HG03103 (cell line): ENCODE measurements at regions not wholly inside any gene's neighbourhood (a gene's known extent, or its start where the extent isn't known, plus 50 kb on each side); places are given as distances from the start of the nearest gene placed in this dataset.
"Not testable (repeated sequence)": the region's sequence is repeated elsewhere in the genome, so short reads cannot be mapped to it uniquely, and the experiment has no call there.

Experiments
- ATAC-seq: cut with Tn5 transposase; IDR thresholded peaks from one replicate; pipeline ENCODE4 v1.9.1; 2021; ENCODE audit warnings: low read depth; ENCODE audit not compliant: unreplicated experiment

DNA sequence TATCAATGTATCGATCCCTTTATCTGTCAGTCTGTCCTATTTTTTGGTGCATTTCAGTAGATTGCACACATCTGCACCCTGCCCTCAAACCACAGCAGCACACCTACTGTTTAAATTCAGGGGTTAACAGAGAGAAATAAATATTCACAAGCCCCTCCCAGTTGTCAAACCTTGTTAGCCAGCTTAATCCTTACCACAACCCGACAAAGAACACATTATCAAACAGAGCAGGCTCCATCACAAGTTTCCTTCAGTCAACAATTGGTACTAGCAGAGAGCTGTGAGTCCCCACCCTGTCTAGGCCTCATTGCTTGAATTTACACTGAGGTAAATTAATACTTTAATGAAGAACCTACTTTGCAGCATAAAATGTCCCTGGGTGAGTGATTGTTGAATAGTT, 249.8 kb downstream of the FNDC1 start:
- no peak for ATAC-seq

DNA sequence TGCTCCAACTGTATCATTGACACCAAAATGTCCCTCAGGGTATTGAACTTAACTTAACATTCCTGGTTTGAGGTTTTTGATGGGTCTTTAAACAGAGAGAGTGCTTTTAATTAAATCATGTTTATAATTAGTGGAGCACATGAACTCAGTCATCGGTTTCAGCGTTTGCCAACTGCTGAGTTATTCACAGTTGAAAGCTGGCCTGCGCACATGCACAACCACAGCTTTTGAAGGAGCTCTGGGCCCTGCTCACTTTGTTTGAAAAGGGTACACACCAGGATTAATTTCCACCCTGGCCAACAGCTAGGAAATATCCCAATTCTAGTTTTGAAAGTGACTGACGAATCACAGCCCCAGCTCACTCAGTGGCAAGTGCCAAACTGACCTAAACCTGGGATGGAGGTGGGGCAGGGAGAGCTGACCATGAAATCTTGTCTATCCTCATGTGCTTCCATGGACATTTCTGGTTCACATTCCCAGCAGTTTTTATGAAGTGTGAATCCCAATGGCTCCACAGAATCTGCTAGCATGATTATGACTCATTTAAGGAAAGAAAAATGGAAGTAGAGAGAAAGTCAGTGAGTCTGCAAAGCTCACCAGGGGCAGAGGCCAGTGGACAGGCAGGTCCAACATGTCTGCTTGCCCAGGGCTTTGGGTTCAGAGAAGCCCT, 247.8 kb downstream of the FNDC1 start:
- no peak for ATAC-seq

DNA sequence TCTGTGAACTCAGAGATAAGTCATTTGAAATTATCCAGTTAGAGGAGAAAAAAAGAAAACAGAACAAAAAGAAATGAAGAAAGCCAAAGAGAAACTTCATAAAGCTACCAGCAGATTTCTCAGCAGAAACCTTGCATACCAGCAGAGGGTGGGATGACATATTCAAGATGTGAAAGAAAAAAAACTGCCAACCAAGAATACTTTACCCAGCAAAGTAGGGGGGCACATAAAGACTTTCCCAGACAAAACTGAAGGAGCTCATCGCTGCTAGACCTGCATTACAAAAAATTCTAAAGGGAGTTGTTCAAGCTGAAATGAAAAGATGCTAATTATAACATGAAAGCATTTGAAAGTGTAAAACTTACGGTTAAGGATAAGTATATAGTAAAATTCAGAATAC, 246.3 kb downstream of the FNDC1 start:
- ATAC-seq = no peak

DNA sequence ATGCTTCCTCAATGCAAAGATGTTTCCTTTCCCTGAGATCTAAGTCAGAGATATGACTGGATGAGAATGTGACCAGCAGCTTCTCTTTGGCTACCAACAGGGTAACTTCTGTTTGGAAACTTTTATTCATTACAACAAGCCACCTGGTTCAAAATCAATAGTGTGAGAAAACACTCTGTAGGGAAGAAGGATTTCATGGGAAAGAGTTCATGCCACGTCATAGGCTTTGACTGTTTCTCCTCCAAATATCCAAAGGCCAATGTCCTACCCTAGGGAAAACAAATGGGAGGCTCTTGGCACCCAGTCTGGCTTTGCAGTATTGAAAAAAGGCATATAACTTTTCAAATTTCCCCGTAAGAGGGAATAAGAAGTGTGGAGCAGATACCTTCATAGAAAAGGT, 245.5 kb downstream of the FNDC1 start:
- no peak for ATAC-seq

DNA sequence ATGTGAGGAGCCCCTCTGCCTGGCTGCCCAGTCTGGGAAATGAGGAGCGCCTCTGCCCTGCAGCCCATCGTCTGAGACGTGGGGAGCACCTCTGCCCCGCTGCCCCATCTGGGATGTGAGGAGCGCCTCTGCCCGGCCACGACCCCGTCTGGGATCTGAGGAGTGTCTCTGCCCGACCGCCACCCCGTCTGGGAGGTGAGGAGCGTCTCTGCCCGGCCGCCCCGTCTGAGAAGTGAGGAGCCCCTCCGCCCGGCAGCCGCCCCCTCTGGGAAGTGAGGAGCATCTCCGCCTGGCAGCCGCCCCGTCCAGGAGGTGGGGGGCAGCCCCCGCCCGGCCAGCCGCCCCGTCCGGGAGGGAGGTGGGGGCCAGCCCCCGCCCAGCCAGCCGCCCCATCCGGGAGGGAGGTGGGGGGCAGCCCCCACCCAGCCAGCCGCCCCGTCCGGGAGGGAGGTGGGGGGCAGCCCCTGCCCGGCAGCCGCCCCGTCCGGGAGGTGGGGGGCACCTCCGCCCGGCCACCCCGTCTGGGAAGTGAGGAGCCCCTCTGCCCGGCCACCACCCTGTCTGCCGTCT, 238.1 kb downstream of the FNDC1 start:
- not testable (repeated sequence) for ATAC-seq

DNA sequence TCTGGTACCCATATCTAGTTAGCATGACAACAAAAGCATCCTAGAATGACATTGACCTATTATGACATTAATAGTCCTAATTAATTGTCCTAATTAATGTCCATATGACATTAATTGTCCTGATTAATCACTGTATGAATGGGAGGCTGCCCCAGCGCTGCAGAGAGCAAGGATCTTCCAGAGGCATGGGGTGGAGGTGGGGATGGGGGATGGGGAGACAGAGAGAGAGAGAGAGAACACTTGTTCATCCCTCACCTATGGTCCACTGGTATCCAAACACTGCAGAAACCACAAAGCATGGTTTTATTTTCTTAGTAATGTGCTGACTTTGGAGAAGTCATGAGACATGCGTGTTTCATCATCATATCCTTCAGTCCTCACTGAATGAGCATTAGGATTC, 235.1 kb downstream of the FNDC1 start:
- ATAC-seq = no peak

DNA sequence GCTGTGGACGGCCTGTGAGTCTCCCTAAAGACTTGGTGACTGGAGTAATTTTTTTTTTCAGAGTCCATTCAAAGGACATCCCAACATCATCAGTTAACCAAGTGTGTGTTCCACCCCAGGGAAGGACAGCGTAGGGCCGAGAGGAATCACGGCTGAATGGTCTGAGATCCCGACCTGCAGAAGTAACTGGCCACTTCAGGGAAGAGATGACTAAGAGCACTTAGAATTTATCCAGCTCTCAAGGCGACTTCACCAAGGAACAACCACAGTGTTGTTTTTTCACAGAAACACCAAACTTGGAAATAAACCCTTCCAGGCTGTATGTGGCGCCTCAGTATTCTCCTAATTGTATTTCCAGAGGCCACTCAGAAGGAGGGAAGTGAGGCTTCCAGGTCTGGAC, 231.6 kb downstream of the FNDC1 start:
- ATAC-seq = no peak

DNA sequence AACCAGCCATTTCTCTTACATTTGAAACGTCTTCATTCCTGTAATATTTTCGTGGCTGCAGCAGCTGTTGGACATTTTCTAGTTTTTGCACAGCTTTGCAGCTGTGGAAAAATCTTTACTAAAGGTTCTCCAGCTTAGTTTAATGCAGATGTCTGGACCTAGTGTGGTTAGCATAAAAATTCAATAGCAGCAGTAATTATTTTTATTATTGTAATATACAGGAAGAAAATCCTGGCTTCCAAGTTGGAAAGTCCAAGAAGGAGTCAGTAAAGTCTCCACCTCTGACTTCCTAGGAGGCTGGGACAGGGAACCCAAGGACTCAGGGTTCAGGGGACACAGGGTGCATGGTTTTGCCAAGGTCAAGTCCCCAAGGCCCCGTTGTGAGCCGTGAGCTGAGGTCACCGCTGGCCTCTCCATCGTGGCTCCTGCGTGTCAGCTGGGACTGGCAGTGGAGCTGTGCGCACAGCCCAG, 230.6 kb downstream of the FNDC1 start:
- ATAC-seq = no peak

DNA sequence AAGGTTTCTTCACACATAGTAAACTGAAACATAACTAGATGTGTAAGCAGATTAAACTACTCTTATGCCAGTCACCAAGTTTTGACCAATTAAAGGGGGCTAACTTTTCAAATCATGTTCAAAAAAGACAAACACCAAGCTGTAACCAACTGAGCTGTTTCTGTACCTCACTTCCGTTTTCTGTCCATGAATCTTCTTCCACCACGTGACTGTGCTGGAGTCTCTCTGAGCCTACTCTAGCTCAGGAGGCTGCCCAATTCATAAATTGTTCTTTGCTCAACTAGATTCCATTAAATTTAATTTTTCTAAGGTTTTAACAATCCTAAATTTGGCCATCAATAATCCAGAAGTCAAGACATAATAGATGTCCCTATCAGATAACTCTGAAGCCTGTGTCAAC, 229.4 kb downstream of the FNDC1 start:
- no peak for ATAC-seq

DNA sequence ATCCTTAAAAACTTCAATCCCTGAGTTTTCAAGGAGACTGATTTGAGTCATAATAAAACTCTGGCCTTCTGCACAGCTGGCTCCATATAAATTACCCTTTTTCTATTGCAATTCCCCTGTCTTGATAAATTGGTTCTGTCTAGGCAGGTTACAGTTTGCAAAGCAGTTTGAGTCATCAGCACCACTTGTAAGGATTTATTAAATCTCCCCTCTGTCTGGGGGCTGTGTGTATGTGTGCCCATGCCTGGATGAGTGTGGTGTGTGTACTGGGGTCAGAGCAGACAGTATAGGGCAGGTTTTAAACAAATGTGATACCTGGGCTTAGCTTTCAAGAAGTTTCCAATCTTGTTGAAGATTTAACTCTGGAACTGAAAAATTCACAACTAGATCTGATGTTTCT, 228.6 kb downstream of the FNDC1 start:
- no peak for ATAC-seq

DNA sequence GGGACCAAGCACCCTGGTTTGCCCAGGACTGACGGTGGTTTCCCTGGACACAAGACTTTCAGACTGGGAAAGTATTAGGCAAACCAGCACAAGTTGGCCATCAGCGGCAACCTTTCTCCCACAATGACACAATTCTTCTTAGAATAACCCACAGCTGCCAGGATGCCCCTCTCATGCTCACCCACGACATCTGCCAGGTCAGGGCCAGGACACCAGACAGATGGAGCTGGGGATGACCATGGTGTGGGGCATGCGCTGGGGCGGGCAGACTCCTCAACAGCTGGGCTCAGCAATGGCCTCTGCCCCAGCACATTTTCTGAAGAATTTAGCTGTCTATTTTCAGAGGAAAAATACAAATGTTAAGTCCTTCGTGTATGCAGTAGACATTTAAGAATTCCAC, 226.4 kb downstream of the FNDC1 start:
- no peak for ATAC-seq

DNA sequence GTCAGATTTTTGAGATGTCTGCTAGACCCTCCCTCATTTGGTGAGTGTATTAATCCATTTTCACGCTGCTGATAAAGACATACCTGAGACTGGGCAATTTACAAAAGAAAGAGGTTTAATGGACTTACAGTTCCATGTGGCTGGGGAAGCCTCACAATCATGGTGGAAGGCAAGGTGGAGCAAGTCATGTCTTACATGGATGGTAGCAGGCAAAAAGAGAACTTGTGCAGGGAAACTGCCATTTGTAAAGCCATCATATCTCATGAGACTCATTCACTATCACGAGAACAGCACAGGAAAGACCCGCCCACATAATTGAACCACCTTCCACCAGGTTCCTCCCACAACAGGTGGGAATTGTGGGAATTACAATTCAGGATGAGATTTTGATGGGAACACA, 223.5 kb downstream of the FNDC1 start:
- ATAC-seq = not testable (repeated sequence)

DNA sequence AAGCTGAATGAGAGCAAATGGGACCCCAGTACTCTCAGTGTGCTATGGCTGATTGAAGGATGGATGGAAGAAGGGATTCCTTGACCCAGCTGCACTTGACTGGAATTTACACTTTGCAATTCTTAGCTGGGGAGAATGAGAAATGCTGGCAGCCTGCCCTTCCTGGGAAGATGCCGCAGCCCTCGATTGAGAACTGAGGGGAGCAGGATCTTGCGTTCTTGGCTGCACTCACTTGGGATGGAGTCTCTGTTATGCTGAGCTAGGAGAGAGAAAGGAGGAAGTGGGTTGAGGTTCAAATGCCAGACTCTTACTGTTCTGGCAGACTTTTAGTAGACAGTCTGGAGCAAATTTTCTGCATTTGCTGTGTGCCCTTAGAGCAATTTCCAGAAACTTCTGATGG, 221.2 kb downstream of the FNDC1 start:
- no peak for ATAC-seq

DNA sequence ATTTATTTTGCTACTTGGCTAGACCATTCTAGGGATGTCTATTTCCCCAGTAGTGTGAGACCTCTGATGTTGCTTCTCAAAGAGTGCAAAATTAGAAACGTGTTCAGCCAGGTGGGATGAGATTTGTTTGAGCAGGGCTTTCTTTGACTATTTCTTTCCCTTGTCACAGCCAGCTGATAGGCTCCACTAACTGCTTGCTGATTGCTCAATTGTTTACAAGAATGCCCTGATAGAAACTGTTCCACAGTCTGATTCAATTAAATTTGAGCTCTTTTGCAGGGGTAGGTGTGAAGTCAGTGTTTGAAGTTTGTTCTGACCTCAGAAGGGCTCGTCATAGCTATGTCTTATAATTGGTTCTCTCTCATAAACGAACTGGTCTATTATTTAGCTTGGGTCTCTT, 220.5 kb downstream of the FNDC1 start:
- no peak for ATAC-seq

DNA sequence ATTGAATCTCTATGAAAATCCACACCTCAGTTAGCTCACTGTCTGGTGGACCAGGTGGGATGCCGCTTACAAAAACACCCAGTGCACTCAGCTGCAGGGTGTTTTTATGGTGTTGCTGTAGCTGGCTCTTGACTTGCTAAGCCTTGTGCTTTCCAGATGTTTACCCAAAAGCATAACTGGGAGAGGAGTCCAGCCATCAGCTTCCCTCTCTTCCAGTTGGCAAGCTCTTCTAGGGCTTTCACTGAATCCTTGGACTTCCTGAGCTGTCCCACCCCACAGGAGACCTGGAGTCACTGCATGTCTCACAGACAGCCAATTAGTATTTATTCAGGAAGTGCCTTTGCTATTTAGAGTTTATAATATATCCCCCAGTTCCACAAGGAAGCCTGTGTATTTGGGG, 210.9 kb downstream of the FNDC1 start:
- ATAC-seq = no peak

DNA sequence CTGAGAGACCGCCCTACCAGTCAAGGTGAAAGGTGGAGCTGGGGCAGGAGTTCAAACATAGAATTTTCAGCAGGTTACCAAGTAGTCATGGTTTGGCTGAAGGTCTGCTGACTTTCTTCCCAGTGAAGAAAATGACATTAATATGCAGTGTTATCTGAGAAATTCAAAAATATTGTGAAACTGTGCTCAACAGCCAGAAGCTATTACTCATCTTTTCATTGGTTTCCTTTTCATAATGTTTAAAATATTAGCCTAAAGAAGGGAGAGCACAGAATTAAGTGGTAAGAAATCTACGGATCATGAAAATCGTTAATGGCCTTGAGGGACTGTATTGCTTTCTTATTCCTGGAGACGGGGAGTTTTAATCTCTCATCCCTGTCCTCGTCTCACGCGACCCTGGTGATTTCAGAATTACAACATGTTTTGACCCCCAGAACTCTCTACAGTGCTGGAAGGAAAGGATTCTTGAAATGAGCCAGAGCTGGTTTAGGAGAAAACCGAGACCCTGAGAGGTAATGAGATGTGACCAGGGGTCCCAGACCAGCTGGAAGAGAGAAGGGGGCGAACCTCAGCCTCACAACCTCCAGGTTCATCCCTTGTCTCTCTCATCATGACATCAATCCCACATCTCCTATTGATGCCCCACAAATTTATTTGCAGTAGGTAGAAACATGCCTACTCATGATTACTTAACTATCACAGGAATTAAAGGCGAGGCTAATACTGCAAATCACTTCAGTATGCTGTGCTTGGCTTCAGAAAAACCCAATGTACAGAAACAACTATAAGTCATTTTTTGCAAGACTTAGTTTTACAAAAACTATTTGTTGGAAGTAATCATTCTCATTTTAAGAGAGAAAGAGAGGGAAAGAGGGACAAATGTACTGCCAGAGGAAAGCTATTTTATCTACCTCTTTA, 209.5 kb downstream of the FNDC1 start:
- ATAC-seq = no peak

DNA sequence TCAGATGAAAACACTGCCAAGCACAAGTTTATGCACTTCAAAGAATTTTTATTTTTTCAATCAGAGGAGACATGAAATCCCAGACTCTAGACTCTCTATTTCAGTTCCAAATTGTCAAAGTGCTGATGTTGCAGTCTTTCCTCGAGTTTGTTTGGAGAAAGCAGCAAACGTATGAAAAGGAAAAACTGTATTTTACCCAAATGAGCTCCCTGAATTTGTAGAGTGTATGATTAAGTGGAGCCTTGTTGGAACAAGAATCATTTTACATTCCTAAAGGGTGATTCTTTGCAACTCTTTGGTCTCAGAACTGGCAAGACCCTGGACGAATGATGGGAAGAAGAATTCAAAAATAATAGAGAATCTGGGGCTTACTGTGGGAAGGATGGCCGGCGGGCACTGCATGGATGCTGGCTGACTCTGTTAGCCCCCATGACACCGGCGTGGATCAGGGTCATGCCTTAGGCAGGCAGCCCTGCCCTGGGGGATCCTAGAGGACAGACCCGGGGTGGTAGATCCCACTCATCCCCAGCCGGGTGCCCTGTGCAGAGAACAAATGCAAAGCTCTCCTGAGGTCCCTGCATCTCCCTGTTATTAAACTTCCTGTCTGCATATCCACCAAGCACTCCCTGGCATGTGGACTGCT, 207.4 kb downstream of the FNDC1 start:
- no peak for ATAC-seq

DNA sequence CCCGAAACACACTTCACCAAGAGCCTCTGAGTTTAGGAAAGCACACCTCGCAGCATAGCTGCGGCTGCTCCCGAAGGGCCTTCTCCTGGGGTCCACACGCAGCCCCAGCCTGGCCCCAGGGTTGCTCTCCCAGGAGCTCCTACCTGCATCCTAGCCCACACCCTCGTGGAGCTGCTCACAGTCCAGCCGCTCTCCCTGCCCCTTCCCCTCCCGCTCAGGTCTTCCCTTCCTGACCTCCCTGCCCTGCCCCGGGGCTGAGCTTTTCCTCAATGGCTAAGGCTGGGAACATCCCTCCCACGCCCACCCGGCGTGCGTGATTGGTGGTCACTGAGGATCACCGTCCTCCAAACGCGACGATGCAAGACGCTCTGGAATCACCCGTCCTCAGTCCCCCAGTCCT, 205.8 kb downstream of the FNDC1 start:
- ATAC-seq = no peak

DNA sequence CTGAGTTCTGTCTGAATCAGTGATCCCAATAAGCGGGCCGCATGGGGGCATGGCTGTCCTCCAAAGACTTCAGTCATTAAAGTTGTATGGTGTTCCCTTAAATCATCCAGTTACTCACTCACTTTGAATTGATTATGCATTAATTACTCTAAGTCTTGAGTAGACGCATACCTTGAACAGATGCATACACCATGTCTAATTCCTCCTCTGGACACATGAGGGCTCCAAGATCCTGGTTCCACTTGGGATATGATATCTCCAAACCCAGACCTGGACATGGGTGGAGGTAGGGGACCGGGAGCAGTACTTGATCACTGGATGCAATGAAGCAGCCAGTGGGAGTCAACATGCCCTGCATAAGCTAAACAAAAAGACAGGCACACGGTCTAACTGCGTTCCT, 204.5 kb downstream of the FNDC1 start:
- no peak for ATAC-seq

DNA sequence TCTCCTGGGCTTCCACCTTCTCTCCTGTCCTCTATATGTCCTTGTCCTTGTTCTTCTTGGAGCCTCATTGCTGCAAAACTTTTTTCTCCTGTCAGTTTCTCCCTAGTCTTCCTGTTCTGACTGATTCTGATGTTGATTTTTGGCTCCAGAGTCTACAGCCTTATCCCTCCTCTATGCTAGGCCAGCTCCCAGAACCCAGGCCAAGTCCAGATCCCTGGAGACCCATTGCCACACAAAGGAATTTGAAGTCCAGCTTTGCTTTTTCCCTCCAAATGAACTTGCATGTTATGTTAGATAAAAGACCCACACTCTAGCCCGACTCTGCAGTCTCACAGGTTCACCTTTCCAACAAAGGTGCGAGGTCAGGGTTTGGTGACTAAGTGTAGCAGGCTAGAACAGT, 203.1 kb downstream of the FNDC1 start:
- no peak for ATAC-seq

DNA sequence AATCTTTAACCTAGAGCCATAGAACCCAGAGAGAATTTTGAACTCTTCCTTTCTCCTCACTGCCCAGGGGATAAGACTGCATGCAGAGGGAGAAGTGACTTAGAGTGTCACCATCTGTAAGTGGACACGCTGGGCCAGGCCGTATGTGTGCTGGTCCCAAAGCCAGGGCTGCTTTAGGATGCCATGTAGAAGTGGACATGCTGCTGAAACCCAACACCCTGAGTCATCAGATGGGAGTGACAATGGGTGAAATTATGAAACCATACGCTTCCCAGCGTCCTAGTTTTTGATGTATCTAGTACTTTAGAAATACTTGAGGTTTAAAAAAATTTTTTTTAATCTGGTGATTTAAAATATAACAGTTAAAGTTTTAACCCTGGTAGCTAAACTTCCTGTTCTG, 191.1 kb downstream of the FNDC1 start:
- ATAC-seq = no peak
